Esophagus (tissue), 2 donors: ENCODE measurements at regions not wholly inside any gene's neighbourhood (a gene's known extent, or its start where the extent isn't known, plus 50 kb on each side); places are given as distances from the start of the nearest gene placed in this dataset.
"Not testable (repeated sequence)": the region's sequence is repeated elsewhere in the genome, so short reads cannot be mapped to it uniquely, and the experiment has no call there.

Experiments used
- H3K27ac ChIP-seq, 2 donors: one replicate each; pipeline ENCODE4 v1.5.1; 2013; ENCODE audit warnings: low read depth in 2 of 2, mild to moderate bottlenecking in 2 of 2, inconsistent platforms in 1 of 2, low read length in 1 of 2, moderate library complexity in 1 of 2
- H3K27me3 ChIP-seq, 2 donors: one replicate each; pipeline ENCODE4 v1.6.1; 2013; ENCODE audit warnings: low read length in 2 of 2, control low read depth in 1 of 2, mild to moderate bottlenecking in 1 of 2; ENCODE audit not compliant: insufficient read depth in 2 of 2, control insufficient read depth in 1 of 2
- H3K36me3 ChIP-seq, 2 donors: one replicate each; pipeline ENCODE4 v1.6.1; 2013; ENCODE audit warnings: low read length in 1 of 2; ENCODE audit not compliant: control insufficient read depth in 2 of 2, insufficient read depth in 2 of 2
- H3K4me1 ChIP-seq, 2 donors: one replicate each; pipeline ENCODE4 v1.6.1; 2013; ENCODE audit warnings: low read length in 1 of 2; ENCODE audit not compliant: control insufficient read depth in 2 of 2, insufficient read depth in 2 of 2
- H3K4me3 ChIP-seq, 2 donors: one replicate each; pipeline ENCODE4 v1.5.1; 2013; ENCODE audit warnings: low read length in 2 of 2, mild to moderate bottlenecking in 2 of 2, low read depth in 1 of 2, moderate library complexity in 1 of 2
- H3K9me3 ChIP-seq, 2 donors: one replicate each; pipeline ENCODE4 v1.6.1; 2013; ENCODE audit warnings: mild to moderate bottlenecking in 2 of 2, low read depth in 1 of 2, low read length in 1 of 2, moderate library complexity in 1 of 2; ENCODE audit not compliant: control insufficient read depth in 2 of 2, insufficient read depth in 1 of 2
- WGBS, 2 donors: extraction: QIAGEN DNeasy Blood & Tissue Kit; methylation state at CpG; one replicate each; pipeline ENCODE4 v1.1.7; 2013; 5-methylcytosine and 5-hydroxymethylcytosine counted together
- donor health status: healthy with polysubstance abuse.
- donor health status: Bipolar disorder and iron deficiency.

- no peaks in the 10 kb centered on the region for H3K9me3 ChIP-seq
- H3K27ac ChIP-seq, result no peak overlapping the region
- no peaks in the 10 kb centered on the region for H3K36me3 ChIP-seq
- H3K4me1 ChIP-seq, result no peaks in the 10 kb centered on the region
- H3K27me3 ChIP-seq, result no peaks in the 10 kb centered on the region
- H3K4me3 ChIP-seq, result no peak overlapping the region
- 87 to 92% methylated on average over 2 of the region's 2 CpGs for WGBS, 2 donors
These were observed 155.2 kb downstream of the NFKBIZ start for GRCh38 chr3:102004561-102004960.

GRCh38 chr3:102005551-102005950 is 156.2 kb downstream of the NFKBIZ start:
- no peaks in the 10 kb centered on the region for H3K4me1 ChIP-seq
- H3K36me3 ChIP-seq, result no peaks in the 10 kb centered on the region
- no peak overlapping the region for H3K27ac ChIP-seq
- no peaks in the 10 kb centered on the region for H3K27me3 ChIP-seq
- no peaks in the 10 kb centered on the region for H3K9me3 ChIP-seq
- no peak overlapping the region for H3K4me3 ChIP-seq

- Histone ChIP-seq H3K4me1 (no peaks in the 10 kb centered on the region), H3K4me3 (no peak overlapping the region), H3K9me3 (no peaks in the 10 kb centered on the region), H3K27me3 (no peaks in the 10 kb centered on the region), H3K27ac (no peak overlapping the region), H3K36me3 (no peaks in the 10 kb centered on the region)
- 34 to 42% methylated on average over 1 of the region's 1 CpG for WGBS, 2 donors
These were observed 157.6 kb downstream of the NFKBIZ start for GRCh38 chr3:102006812-102007485.

- 83 to 90% methylated on average over 11 of the region's 11 CpGs for WGBS, 2 donors
- not testable (repeated sequence) for H3K27me3 ChIP-seq, H3K9me3 ChIP-seq
These were observed 159.1 kb downstream of the NFKBIZ start for GRCh38 chr3:102008436-102008835.

GRCh38 chr3:102016417-102016816 is 167.1 kb downstream of the NFKBIZ start:
- Histone ChIP-seq H3K27ac (no peak overlapping the region), H3K4me3 (no peak overlapping the region), H3K9me3 (peaks cover 0 to 2% of the 10 kb centered on the region in 2 donors), H3K36me3 (no peaks in the 10 kb centered on the region), H3K27me3 (no peaks in the 10 kb centered on the region), H3K4me1 (no peaks in the 10 kb centered on the region)
- 81 to 93% methylated on average over 1 of the region's 1 CpG for WGBS, 2 donors

More at GRCh38 chr3:102008436-102008835, 159.1 kb downstream of the NFKBIZ start:
- not testable (repeated sequence) for H3K4me3 ChIP-seq, H3K27ac ChIP-seq, H3K36me3 ChIP-seq, H3K4me1 ChIP-seq

GRCh38 chr3:102017784-102018183 is 168.5 kb downstream of the NFKBIZ start:
- H3K4me3 ChIP-seq, result no peak overlapping the region
- H3K9me3 ChIP-seq, result peaks cover 0 to 2% of the 10 kb centered on the region in 2 donors
- no peaks in the 10 kb centered on the region for H3K36me3 ChIP-seq
- WGBS, 2 donors, result 62 to 76% methylated on average over 2 of the region's 2 CpGs
- peaks cover 0 to 3% of the 10 kb centered on the region in 2 donors for H3K27me3 ChIP-seq
- H3K27ac ChIP-seq, result no peak overlapping the region
- H3K4me1 ChIP-seq, result no peaks in the 10 kb centered on the region

GRCh38 chr3:102018551-102018950 is 169.2 kb downstream of the NFKBIZ start:
- peaks cover 0 to 2% of the 10 kb centered on the region in 2 donors for H3K9me3 ChIP-seq
- H3K27ac ChIP-seq, result no peak overlapping the region
- H3K4me3 ChIP-seq, result no peak overlapping the region
- H3K4me1 ChIP-seq, result no peaks in the 10 kb centered on the region
- 82 to 83% methylated on average over 7 of the region's 7 CpGs for WGBS, 2 donors
- H3K36me3 ChIP-seq, result no peaks in the 10 kb centered on the region
- H3K27me3 ChIP-seq, result peaks cover 0 to 3% of the 10 kb centered on the region in 2 donors

- 88 to 90% methylated on average over 1 of the region's 1 CpG for WGBS, 2 donors
- no peak overlapping the region for H3K4me3 ChIP-seq
- H3K36me3 ChIP-seq, result no peaks in the 10 kb centered on the region
- H3K27me3 ChIP-seq, result peaks cover 0 to 3% of the 10 kb centered on the region in 2 donors
- H3K9me3 ChIP-seq, result peaks cover 0 to 2% of the 10 kb centered on the region in 2 donors
- H3K4me1 ChIP-seq, result no peaks in the 10 kb centered on the region
- H3K27ac ChIP-seq, result no peak overlapping the region
These were observed 171.4 kb downstream of the NFKBIZ start for GRCh38 chr3:102020735-102021134.

GRCh38 chr3:102024270-102024904 is 175.1 kb downstream of the NFKBIZ start:
- peaks cover 0 to 3% of the 10 kb centered on the region in 2 donors for H3K27me3 ChIP-seq
- H3K36me3 ChIP-seq, result no peaks in the 10 kb centered on the region
- H3K4me1 ChIP-seq, result no peaks in the 10 kb centered on the region
- H3K9me3 ChIP-seq, result no peaks in the 10 kb centered on the region
- H3K27ac ChIP-seq, result no peak overlapping the region
- no peak overlapping the region for H3K4me3 ChIP-seq
